Small intestine (tissue), 7 donors: ENCODE measurements at regions not wholly inside any gene's neighbourhood (a gene's known extent, or its start where the extent isn't known, plus 50 kb on each side); places are given as distances from the start of the nearest gene placed in this dataset.

Experiments used
- DNase-seq, 2 donors: peaks; one replicate each; pipeline versions ENCODE4 v3.0.0 to v3.0.0-alpha.2; 2013
- FAIRE-seq: peaks from 2 replicates; lab custom pipeline; 2012; peaks lifted over from hg19 to GRCh38; lab: Jason Lieb, UNC
- H3K27ac ChIP-seq, 3 donors: one replicate each; pipeline ENCODE4 v1.5.1; 2013; ENCODE audit warnings: low read length in 2 of 3, mild to moderate bottlenecking in 2 of 3, control low read depth in 1 of 3, inconsistent platforms in 1 of 3, low read depth in 1 of 3, moderate library complexity in 1 of 3
- H3K27me3 ChIP-seq, 3 donors: one replicate each; pipeline ENCODE4 v1.6.1; 2013; ENCODE audit warnings: low read length in 3 of 3, inconsistent platforms in 1 of 3; ENCODE audit not compliant: control insufficient read depth in 3 of 3, insufficient read depth in 3 of 3
- H3K36me3 ChIP-seq, 3 donors: one replicate each; pipeline ENCODE4 v1.6.1; 2013; ENCODE audit warnings: low read length in 3 of 3, inconsistent platforms in 1 of 3, low read depth in 1 of 3, mild to moderate bottlenecking in 1 of 3, moderate library complexity in 1 of 3; ENCODE audit not compliant: control insufficient read depth in 3 of 3, insufficient read depth in 2 of 3
- H3K4me1 ChIP-seq, 3 donors: one replicate each; pipeline ENCODE4 v1.6.1; 2013; ENCODE audit warnings: low read length in 2 of 3, inconsistent platforms in 1 of 3, low read depth in 1 of 3, mild to moderate bottlenecking in 1 of 3, moderate library complexity in 1 of 3; ENCODE audit not compliant: control insufficient read depth in 3 of 3, insufficient read depth in 2 of 3
- H3K4me3 ChIP-seq, 3 donors: one replicate each; pipeline ENCODE4 v1.5.1; 2013; ENCODE audit warnings: low read length in 3 of 3, control low read depth in 1 of 3, inconsistent platforms in 1 of 3, low read depth in 1 of 3, mild to moderate bottlenecking in 1 of 3, moderate library complexity in 1 of 3
- H3K9me3 ChIP-seq, 2 donors: one replicate each; pipeline ENCODE4 v1.6.1; 2013; ENCODE audit warnings: low read depth in 1 of 2, low read length in 1 of 2; ENCODE audit not compliant: control insufficient read depth in 2 of 2, insufficient read depth in 1 of 2
- WGBS, 3 donors: extraction: QIAGEN DNeasy Blood & Tissue Kit; methylation state at CpG; one replicate each; pipeline ENCODE4 v1.1.7; 2013; 5-methylcytosine and 5-hydroxymethylcytosine counted together
- donor health status: healthy with polysubstance abuse.
- donor health status: control.
- donor health status: control.
- donor health status: Bipolar disorder and iron deficiency.
- donor health status: healthy.

DNA sequence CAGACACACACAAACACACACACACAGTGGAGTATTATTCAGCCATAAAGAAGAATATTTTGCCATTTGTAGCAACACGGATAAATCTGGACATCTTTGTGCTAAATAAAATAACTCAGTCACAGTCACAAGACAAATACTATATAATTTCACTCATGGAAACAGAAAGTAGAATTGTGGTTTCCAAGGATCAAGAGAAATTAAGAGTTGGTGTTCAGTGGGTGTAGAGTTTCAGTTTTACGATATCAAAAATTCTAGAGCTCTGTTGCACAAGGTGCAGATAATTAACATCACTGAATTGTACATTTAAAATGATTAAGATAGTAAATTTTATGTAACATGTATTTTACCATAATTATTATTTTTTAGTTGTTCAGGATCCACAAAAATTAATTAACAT lies 1235.0 kb downstream of the XPNPEP1 start:
- Histone ChIP-seq H3K27me3 (no peaks in the 10 kb centered on the region), H3K9me3 (no peaks in the 10 kb centered on the region), H3K27ac (no peak overlapping the region), H3K36me3 (no peaks in the 10 kb centered on the region), H3K4me3 (no peak overlapping the region), H3K4me1 (no peaks in the 10 kb centered on the region)
- WGBS, 3 donors = 69 to 83% (median 82%) methylated on average over 2 of the region's 2 CpGs
- DNase-seq = no peak
- no peak for FAIRE-seq

DNA sequence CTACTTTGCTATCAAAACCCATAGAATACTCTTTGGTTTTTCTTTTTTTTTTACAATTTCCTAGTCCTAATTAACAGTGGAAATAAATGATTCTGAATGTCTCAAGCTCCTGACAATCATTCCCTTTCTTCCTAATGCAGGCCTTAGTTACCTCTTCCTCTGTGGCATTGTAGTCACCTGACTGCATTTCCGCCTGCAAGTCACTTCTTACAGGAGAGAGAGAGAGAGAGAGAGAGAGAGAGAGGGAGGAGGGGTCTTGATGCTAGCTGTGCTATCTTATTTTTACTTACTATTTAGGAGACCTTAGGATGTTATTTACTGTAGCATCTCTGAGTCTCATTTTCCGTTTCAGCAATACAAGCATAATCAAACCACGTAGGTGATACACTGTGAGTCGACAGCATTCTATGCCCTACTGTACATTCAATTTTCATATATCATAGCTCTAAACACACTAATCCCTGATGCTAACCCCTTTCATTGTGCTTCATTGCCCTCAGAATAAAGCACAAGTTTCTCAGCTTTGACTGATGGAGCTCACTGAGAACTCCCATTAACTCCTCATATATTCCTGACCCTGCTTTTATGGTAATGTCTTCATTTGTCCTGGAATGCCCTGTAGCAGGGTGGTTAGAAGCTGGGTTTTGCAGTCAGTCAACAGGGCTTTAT lies 1237.3 kb downstream of the XPNPEP1 start:
- Histone ChIP-seq H3K4me3 (no peak overlapping the region), H3K36me3 (no peaks in the 10 kb centered on the region), H3K27me3 (no peaks in the 10 kb centered on the region), H3K4me1 (no peaks in the 10 kb centered on the region), H3K9me3 (no peaks in the 10 kb centered on the region), H3K27ac (no peak overlapping the region)
- no peak for FAIRE-seq
- no peak for DNase-seq
- 78 to 89% (median 80%) methylated on average over 4 of the region's 4 CpGs for WGBS, 3 donors

DNA sequence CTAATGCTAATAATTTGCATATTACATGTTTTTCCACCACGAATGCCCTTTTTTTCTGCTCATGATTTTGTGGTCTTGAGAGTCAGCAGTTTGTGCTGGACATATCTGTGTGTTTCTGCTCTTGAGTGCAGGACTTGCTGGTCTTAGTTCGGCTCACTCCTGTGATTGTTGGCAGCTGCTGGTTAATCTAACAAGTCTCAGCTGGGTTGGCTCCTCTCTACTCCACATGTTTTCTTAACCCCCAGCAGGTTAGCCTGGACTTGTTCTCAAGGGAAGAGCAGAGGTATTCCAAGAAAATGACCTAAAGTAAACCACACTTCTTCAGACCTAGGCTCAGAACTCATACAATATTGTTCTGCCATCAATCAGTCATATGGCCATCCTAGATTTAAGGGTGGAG lies 1238.9 kb downstream of the XPNPEP1 start:
- Histone ChIP-seq H3K4me1 (no peaks in the 10 kb centered on the region), H3K27ac (no peak overlapping the region), H3K4me3 (no peak overlapping the region), H3K27me3 (no peaks in the 10 kb centered on the region), H3K9me3 (no peaks in the 10 kb centered on the region), H3K36me3 (no peaks in the 10 kb centered on the region)
- DNase-seq (no peak), FAIRE-seq (no peak)
- WGBS, 3 donors = 36 to 46% (median 39%) methylated on average over 2 of the region's 2 CpGs

DNA sequence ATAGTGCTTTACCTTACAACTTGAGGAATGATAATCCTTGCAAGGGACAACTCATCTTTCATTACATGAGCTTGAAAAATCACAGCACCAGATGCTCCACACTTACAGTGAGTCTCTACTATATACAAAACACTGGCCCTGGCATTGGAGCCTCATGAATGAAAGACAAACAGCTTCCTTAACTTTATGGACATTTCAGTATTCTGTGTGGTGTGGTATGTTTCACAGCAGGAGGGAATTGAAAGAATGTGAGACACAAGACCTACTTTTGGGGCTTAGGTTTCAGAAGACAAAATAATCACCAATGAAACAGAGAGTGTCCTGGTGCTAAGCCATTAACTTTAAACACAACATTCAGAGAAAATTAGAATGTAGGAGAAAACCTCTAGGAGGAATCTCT lies 1249.6 kb downstream of the XPNPEP1 start:
- DNase-seq (no peak), FAIRE-seq (no peak)
- H3K4me3 ChIP-seq = no peak overlapping the region
- H3K27ac ChIP-seq = no peak overlapping the region
- no peaks in the 10 kb centered on the region for H3K9me3 ChIP-seq
- H3K27me3 ChIP-seq = no peaks in the 10 kb centered on the region
- no peaks in the 10 kb centered on the region for H3K4me1 ChIP-seq
- H3K36me3 ChIP-seq = no peaks in the 10 kb centered on the region

DNA sequence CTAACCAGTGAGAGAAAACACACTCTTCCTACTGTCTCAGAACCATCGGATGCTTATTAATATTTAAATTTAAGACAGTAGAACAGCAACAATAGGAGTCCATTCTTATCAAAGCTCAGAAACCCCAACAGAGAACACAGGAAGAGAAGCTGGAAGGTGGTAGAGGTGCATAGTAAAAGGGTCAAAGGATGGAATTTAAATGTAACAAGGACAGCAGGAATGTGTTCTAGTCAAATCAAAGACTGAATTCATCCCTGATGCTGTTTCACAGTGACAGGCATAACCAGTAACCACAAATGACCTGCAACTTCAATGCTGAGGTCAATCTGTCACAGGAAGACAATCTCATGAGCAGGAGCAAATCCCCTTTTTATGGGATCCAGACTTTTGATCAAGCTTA lies 1259.7 kb downstream of the XPNPEP1 start:
- 53 to 58% (median 56%) methylated on average over 1 of the region's 1 CpG for WGBS, 3 donors
- FAIRE-seq = no peak

DNA sequence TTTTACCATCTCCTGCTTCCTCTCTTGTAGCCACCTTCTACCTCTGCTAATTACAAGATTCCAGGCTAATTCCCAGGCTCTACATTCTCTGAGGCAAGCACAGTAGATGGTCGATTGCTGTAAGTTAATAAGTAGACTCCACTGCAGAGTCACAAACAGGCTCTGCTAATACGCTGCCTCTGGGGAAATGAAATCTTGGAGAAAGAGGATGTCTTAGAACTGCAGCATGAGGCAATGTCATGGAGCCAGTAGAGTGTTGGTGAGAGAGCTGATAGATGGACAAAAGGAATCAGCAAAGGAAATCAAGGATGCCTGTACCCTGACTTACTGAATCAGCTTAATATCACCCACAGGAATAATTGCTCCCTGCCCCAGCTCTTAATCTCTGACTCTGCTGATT lies 1260.3 kb downstream of the XPNPEP1 start:
- H3K27me3 ChIP-seq = no peaks in the 10 kb centered on the region
- H3K9me3 ChIP-seq = no peaks in the 10 kb centered on the region
- H3K4me1 ChIP-seq = no peaks in the 10 kb centered on the region
- no peak overlapping the region for H3K27ac ChIP-seq
- H3K4me3 ChIP-seq = no peak overlapping the region
- no peaks in the 10 kb centered on the region for H3K36me3 ChIP-seq
- FAIRE-seq = no peak
- 30 to 59% (median 35%) methylated on average over 2 of the region's 2 CpGs for WGBS, 3 donors
- no peak for DNase-seq

More for the DNA sequence above, 1259.7 kb downstream of the XPNPEP1 start:
- H3K27ac ChIP-seq = no peak overlapping the region
- H3K9me3 ChIP-seq = no peaks in the 10 kb centered on the region
- no peaks in the 10 kb centered on the region for H3K36me3 ChIP-seq
- no peak for DNase-seq
- no peaks in the 10 kb centered on the region for H3K27me3 ChIP-seq
- no peak overlapping the region for H3K4me3 ChIP-seq
- no peaks in the 10 kb centered on the region for H3K4me1 ChIP-seq

DNA sequence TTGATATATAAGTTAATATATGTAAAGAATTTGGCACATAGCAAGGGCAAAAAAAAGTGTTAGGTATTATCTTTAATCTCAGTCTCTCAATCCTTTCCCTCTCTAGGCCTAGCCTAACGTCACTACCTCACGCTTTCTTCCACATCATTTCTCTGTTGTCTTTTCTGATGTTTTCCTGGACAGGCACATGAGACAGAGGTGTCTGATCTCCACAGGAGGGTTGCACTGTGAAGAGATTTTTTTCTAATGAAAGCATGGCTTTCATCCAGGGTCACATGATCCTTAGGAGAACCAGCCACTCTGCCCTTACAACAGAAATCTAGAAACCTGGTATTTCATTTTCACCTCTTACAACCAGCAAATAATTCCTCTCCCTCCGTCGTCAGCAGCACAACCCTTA lies 1268.3 kb downstream of the XPNPEP1 start:
- Histone ChIP-seq H3K27ac (no peak overlapping the region), H3K36me3 (no peaks in the 10 kb centered on the region), H3K4me1 (no peaks in the 10 kb centered on the region), H3K27me3 (no peaks in the 10 kb centered on the region), H3K9me3 (no peaks in the 10 kb centered on the region), H3K4me3 (no peak overlapping the region)
- 82 to 89% (median 84%) methylated on average over 4 of the region's 4 CpGs for WGBS, 3 donors
- DNase-seq (no peak), FAIRE-seq (no peak)

DNA sequence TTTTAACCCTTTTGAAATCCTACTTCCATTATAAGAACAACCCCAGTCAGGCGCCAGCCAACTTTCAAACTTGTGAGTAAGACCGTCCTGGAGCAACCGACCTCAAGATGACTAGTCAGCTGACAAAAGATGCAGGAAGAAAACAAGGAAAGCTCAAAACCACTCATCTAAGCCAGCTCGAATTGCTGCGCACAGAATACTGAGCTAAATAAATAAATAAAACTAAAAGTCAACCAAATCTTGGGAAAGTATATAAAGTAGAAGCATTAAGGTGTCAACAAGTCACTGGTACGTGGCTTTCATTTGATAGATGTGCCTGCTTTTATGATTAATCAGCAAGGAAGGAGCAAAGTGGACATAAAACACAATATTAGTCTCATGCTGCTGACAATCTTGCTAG lies 1269.8 kb downstream of the XPNPEP1 start:
- WGBS, 3 donors = 65 to 81% (median 76%) methylated on average over 6 of the region's 6 CpGs
- Histone ChIP-seq H3K4me1 (no peaks in the 10 kb centered on the region), H3K4me3 (no peak overlapping the region), H3K9me3 (no peaks in the 10 kb centered on the region), H3K27ac (no peak overlapping the region), H3K27me3 (no peaks in the 10 kb centered on the region), H3K36me3 (no peaks in the 10 kb centered on the region)
- no peak for DNase-seq
- no peak for FAIRE-seq

DNA sequence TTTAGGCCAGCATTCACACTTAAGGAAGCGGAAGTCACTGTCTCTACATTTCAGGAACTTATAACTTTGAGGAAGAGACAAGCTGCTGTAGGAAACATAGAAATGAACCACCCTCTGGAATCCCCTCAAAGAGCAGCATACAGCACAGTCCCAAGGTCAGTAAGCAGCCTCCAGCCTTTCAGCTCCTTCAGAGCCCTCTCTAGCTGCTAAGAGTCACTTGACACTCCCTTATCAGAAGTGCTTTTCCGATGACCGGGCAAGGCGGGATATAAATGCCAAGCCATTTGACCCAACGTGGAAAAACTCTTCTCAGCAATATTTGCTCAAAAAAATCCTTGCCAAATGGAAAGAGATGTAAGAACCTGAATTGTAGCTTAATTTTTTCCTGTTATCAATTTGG lies 1284.3 kb downstream of the XPNPEP1 start:
- Histone ChIP-seq H3K27me3 (no peaks in the 10 kb centered on the region), H3K27ac (no peak overlapping the region), H3K9me3 (no peaks in the 10 kb centered on the region), H3K36me3 (no peaks in the 10 kb centered on the region), H3K4me3 (no peak overlapping the region), H3K4me1 (no peaks in the 10 kb centered on the region)
- WGBS, 3 donors = 75 to 81% (median 76%) methylated on average over 5 of the region's 5 CpGs
- no peak for DNase-seq
- FAIRE-seq = no peak
